H1 (cell line): ENCODE measurements at regions not wholly inside any gene's neighbourhood (a gene's known extent, or its start where the extent isn't known, plus 50 kb on each side); places are given as distances from the start of the nearest gene placed in this dataset.

ENCODE experiments used
- CTCF ChIA-PET: fragments of 300-600 bp; sonication (Branson Sonifier 250); formaldehyde crosslinking; loops from one replicate; lab custom pipeline; 2021; ENCODE audit not compliant: partially characterized antibody; lab: Charles Lee
- POLR2A ChIA-PET: fragments of 300-600 bp; sonication (Branson Sonifier 250); formaldehyde crosslinking; loops from one replicate; lab custom pipeline; 2021; ENCODE audit warnings: inconsistent platforms; ENCODE audit not compliant: partially characterized antibody; lab: Charles Lee
- DNase-seq, 2 experiments: peaks; one replicate each; pipeline versions ENCODE4 v3.0.0 to v3.0.0-alpha.2; 2010 to 2022; ENCODE audit warnings: low spot score in 2 of 2, low read depth in 1 of 2, mixed read lengths in 1 of 2
- FAIRE-seq: peaks from 2 replicates; lab custom pipeline; 2011; peaks lifted over from hg19 to GRCh38; lab: Jason Lieb, UNC
- H2AFZ ChIP-seq: 2 replicates; pipeline ENCODE4 v1.8.1; 2012; ENCODE audit warnings: low read length, inconsistent platforms
- H2AK5ac ChIP-seq: 2 replicates; pipeline ENCODE4 v1.6.1; 2013; ENCODE audit warnings: low read depth, low read length
- H2BK120ac ChIP-seq: replicated peaks from 2 replicates; pipeline ENCODE3; 2013; ENCODE audit warnings: low read depth, low read length, inconsistent platforms
- H2BK12ac ChIP-seq: 2 replicates; pipeline ENCODE4 v1.6.1; 2013; ENCODE audit warnings: low read depth, low read length
- H2BK15ac ChIP-seq: 2 replicates; pipeline ENCODE4 v1.6.1; 2013; ENCODE audit warnings: low read length
- H2BK20ac ChIP-seq: 2 replicates; pipeline ENCODE4 v1.6.1; 2013; ENCODE audit warnings: low read length
- H2BK5ac ChIP-seq: 2 replicates; pipeline ENCODE4 v1.6.1; 2013; ENCODE audit warnings: low read depth, low read length
- H3K14ac ChIP-seq: 2 replicates; pipeline ENCODE4 v1.6.1; 2013; ENCODE audit warnings: inconsistent platforms; ENCODE audit not compliant: insufficient read length
- H3K18ac ChIP-seq: 2 replicates; pipeline ENCODE4 v1.6.1; 2013; ENCODE audit warnings: low read length; ENCODE audit errors: extremely low read depth
- H3K23ac ChIP-seq: 2 replicates; pipeline ENCODE4 v1.6.1; 2013; ENCODE audit warnings: inconsistent platforms; ENCODE audit not compliant: insufficient read length
- H3K23me2 ChIP-seq: 2 replicates; pipeline ENCODE4 v1.6.1; 2013; ENCODE audit warnings: low read depth, low read length
- H3K27ac ChIP-seq: 2 replicates; pipeline ENCODE4 v1.6.1; 2011; ENCODE audit warnings: low read depth, low read length, inconsistent platforms
- H3K27me3 ChIP-seq, 4 experiments: replicated peaks in 1 of 4; 1 replicate in 1 of 4; 2 replicates in 3 of 4; pipeline versions ENCODE4 v1.6.1 to v1.8.1; 2011 to 2013; ENCODE audit warnings: low read length in 3 of 4, mild to moderate bottlenecking in 3 of 4, inconsistent platforms in 2 of 4, mixed read lengths in 2 of 4, moderate library complexity in 1 of 4; ENCODE audit not compliant: control insufficient read depth in 3 of 4, insufficient read depth in 3 of 4; ENCODE audit errors: extremely low read depth in 1 of 4
- H3K36me3 ChIP-seq, 4 experiments: 2 replicates each; pipeline versions ENCODE4 v1.6.1 to v1.8.1; 2011 to 2013; ENCODE audit warnings: mild to moderate bottlenecking in 4 of 4, low read length in 3 of 4, moderate library complexity in 2 of 4, control low read depth in 1 of 4, inconsistent platforms in 1 of 4; ENCODE audit not compliant: insufficient read depth in 4 of 4, control insufficient read depth in 2 of 4
- H3K4ac ChIP-seq: replicated peaks from 2 replicates; pipeline ENCODE3; 2013; ENCODE audit warnings: low read length, low read depth, mixed read lengths, inconsistent platforms; ENCODE audit not compliant: insufficient read length
- H3K4me1 ChIP-seq, 4 experiments: replicated peaks in 1 of 4; 1 replicate in 1 of 4; 2 replicates in 3 of 4; pipeline versions ENCODE4 v1.6.1 to v1.8.1; 2011 to 2013; ENCODE audit warnings: low read length in 3 of 4, inconsistent platforms in 2 of 4, mixed read lengths in 1 of 4; ENCODE audit not compliant: insufficient read depth in 4 of 4, control insufficient read depth in 3 of 4
- H3K4me2 ChIP-seq, 2 experiments: 2 replicates each; pipeline versions ENCODE4 v1.6.1 to v1.8.1; 2011 to 2013; ENCODE audit warnings: low read depth in 2 of 2, low read length in 2 of 2, control low read depth in 1 of 2, inconsistent platforms in 1 of 2, mild to moderate bottlenecking in 1 of 2; ENCODE audit not compliant: insufficient read depth in 1 of 2
- H3K4me3 ChIP-seq, 4 experiments: fragments of 200-600, 300-600 bp in 1 of 4; sonication (generic), shearing (Covaris generic), sonication (Bioruptor Twin) in 1 of 4; 2 replicates each; pipeline versions ENCODE4 v1.5.1 to v1.8.1; 2011 to 2016; ENCODE audit warnings: low read length in 4 of 4, low read depth in 3 of 4, control low read depth in 2 of 4, inconsistent platforms in 2 of 4, mild to moderate bottlenecking in 2 of 4, mixed read lengths in 1 of 4, moderate library complexity in 1 of 4; ENCODE audit not compliant: insufficient read depth in 2 of 4; ENCODE audit errors: extremely low read depth in 1 of 4
- H3K56ac ChIP-seq: replicated peaks from 2 replicates; pipeline ENCODE3; 2013; ENCODE audit warnings: low read depth, mild to moderate bottlenecking, mixed read lengths, low read length, inconsistent platforms; ENCODE audit not compliant: insufficient read length
- H3K79me1 ChIP-seq: 2 replicates; pipeline ENCODE4 v1.6.1; 2013; ENCODE audit warnings: low read depth, low read length, control low read depth
- H3K79me2 ChIP-seq, 2 experiments: 2 replicates each; pipeline versions ENCODE4 v1.6.1 to v1.8.1; 2012 to 2013; ENCODE audit warnings: low read length in 2 of 2, mild to moderate bottlenecking in 2 of 2, inconsistent platforms in 1 of 2; ENCODE audit not compliant: insufficient read depth in 2 of 2, control insufficient read depth in 1 of 2
- H3K9ac ChIP-seq, 4 experiments: replicated peaks in 1 of 4; 1 replicate in 1 of 4; 2 replicates in 3 of 4; pipeline versions ENCODE4 v1.6.1 to v1.8.1; 2011 to 2013; ENCODE audit warnings: low read depth in 3 of 4, low read length in 3 of 4, control low read depth in 2 of 4, mild to moderate bottlenecking in 2 of 4, moderate library complexity in 2 of 4, inconsistent platforms in 1 of 4; ENCODE audit errors: extremely low read depth in 1 of 4
- H3K9me3 ChIP-seq, 2 experiments: 2 replicates each; pipeline versions ENCODE4 v1.6.1 to v1.8.1; 2012 to 2013; ENCODE audit warnings: mild to moderate bottlenecking in 2 of 2, moderate library complexity in 2 of 2, control low read depth in 1 of 2, inconsistent platforms in 1 of 2, low read depth in 1 of 2, low read length in 1 of 2, mixed read lengths in 1 of 2; ENCODE audit not compliant: insufficient read depth in 2 of 2
- H4K20me1 ChIP-seq, 2 experiments: replicated peaks in 1 of 2; 2 replicates each; pipeline versions ENCODE3 to v1.8.1; 2011 to 2013; ENCODE audit warnings: inconsistent platforms in 2 of 2, low read length in 2 of 2, mild to moderate bottlenecking in 1 of 2; ENCODE audit not compliant: insufficient read depth in 2 of 2, control insufficient read depth in 1 of 2
- H4K5ac ChIP-seq: 2 replicates; pipeline ENCODE4 v1.6.1; 2013; ENCODE audit warnings: low read length, low read depth, mixed read lengths, inconsistent platforms; ENCODE audit not compliant: insufficient read length
- H4K8ac ChIP-seq: 2 replicates; pipeline ENCODE4 v1.8.0; 2013; ENCODE audit warnings: mild to moderate bottlenecking, moderate library complexity, low read length, inconsistent platforms; ENCODE audit not compliant: insufficient read depth; ENCODE audit errors: extremely low read depth
- H4K91ac ChIP-seq: replicated peaks from 2 replicates; pipeline ENCODE3; 2013; ENCODE audit warnings: low read length, mixed read lengths, inconsistent platforms; ENCODE audit not compliant: insufficient read length
- BACH1 ChIP-seq: IDR thresholded peaks from 2 replicates; pipeline ENCODE4 v1.6.1; 2012; ENCODE audit warnings: low read length, improper control_type of control experiment
- CEBPB ChIP-seq: IDR thresholded peaks from 2 replicates; pipeline ENCODE4 v1.6.1; 2012; ENCODE audit warnings: low read depth, low read length
- EGR1 ChIP-seq: IDR thresholded peaks from 2 replicates; pipeline ENCODE4 v1.6.1; 2011; ENCODE audit warnings: low read depth, low read length, borderline replicate concordance
- EZH2 ChIP-seq: fragments of 200-600 bp; sonication (generic); IDR thresholded peaks from 2 replicates; pipeline ENCODE4 v1.7.1; 2012; ENCODE audit warnings: low read depth, mild to moderate bottlenecking, moderate library complexity, low read length, inconsistent platforms; ENCODE audit not compliant: severe bottlenecking
- GABPA ChIP-seq: IDR thresholded peaks from 2 replicates; pipeline ENCODE4 v1.6.1; 2011; ENCODE audit warnings: mild to moderate bottlenecking, low read length, moderate library complexity, borderline replicate concordance; ENCODE audit not compliant: insufficient read depth
- HDAC2 ChIP-seq, 2 experiments: fragments of 300-600 bp in 1 of 2; sonication (generic) in 1 of 2; IDR thresholded peaks; 2 replicates each; pipeline ENCODE4 v1.6.1; 2011 to 2012; ENCODE audit warnings: low read depth in 2 of 2, low read length in 2 of 2, mild to moderate bottlenecking in 2 of 2, moderate library complexity in 2 of 2, borderline replicate concordance in 1 of 2, inconsistent platforms in 1 of 2
- NRF1 ChIP-seq: IDR thresholded peaks from 2 replicates; pipeline ENCODE4 v1.6.1; 2011; ENCODE audit warnings: mild to moderate bottlenecking, low read depth, low read length, improper control_type of control experiment
- RFX5 ChIP-seq: IDR thresholded peaks from 2 replicates; pipeline ENCODE4 v1.6.1; 2011; ENCODE audit warnings: low read depth, low read length, improper control_type of control experiment, borderline replicate concordance
- RNF2 ChIP-seq: fragments of 200-900, 300-1000 bp; sonication (generic); IDR thresholded peaks from 2 replicates; pipeline ENCODE4 v1.7.1; 2016; ENCODE audit warnings: borderline replicate concordance, low read depth, mild to moderate bottlenecking, antibody characterized with exemption, low read length; ENCODE audit not compliant: poor library complexity, severe bottlenecking; ENCODE audit errors: missing control alignments
- SIRT6 ChIP-seq: IDR thresholded peaks from one replicate; pipeline ENCODE4 v1.7.1; 2012; ENCODE audit warnings: low read length, inconsistent platforms
- SRF ChIP-seq: IDR thresholded peaks from 2 replicates; pipeline ENCODE4 v1.6.1; 2011; ENCODE audit warnings: mild to moderate bottlenecking, low read depth, low read length, moderate library complexity
- WGBS, 2 experiments: shearing (Covaris generic) in 1 of 2; methylation state at CpG; one replicate each; pipeline versions ENCODE4 v1.1.6 to v1.1.7; 2013 to 2015; ENCODE audit warnings: low lambda C conversion rate in 2 of 2, mixed read lengths in 2 of 2, inconsistent platforms in 1 of 2, low coverage in 1 of 2, missing lambda C conversion rate in 1 of 2; ENCODE audit not compliant: insufficient replicate concordance in 2 of 2, insufficient coverage in 1 of 2, insufficient read length in 1 of 2; ENCODE audit errors: extremely low coverage in 1 of 2, missing lambda C conversion rate in 1 of 2; 5-methylcytosine and 5-hydroxymethylcytosine counted together
- TF ChIP-seq, protein P1 (sequence below): IDR thresholded peaks from 2 replicates; pipeline ENCODE4 v1.6.1; 2012; ENCODE audit warnings: inconsistent platforms

DNA sequence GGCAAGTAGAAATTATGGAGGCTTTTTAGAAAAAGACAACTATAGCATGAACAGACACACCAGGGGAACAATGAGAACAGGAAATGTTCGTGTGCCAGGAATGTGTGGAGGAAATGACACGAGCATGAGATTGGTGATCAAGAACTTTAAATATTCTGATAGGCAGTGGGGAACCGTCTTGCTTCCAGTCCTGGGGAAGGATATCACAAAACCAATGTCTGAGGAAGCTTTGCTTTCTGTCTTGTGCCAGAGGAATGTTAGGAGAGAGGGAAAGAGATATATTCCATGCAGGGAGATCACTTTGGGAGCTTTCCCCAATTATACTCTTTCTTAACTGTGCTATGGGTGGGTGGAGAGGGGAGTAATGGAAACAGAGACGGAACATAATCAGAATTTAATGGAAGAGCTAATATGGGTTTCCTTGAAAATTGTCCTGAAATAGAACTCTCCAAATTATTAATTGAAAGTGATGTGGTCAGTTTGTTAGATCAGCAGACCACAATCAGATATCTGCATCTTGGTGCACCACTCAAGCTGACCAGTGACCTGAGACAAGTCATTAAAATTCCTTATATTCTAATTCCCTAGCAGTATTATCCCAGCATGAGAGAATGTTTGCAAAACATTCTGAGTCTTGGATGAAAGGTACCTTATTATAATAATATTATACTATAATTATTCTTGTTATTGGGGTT, 178.2 kb downstream of the SOX4 start:
- Histone ChIP-seq H3K9ac (no peak overlapping the region), H2AK5ac (no peak overlapping the region), H2BK120ac (no peak overlapping the region), H3K9me3 (no peaks in the 10 kb centered on the region), H3K4me1 (peaks cover 10 to 30% (median 27%) of the 10 kb centered on the region in 4 experiments), H4K8ac (no peak overlapping the region), H3K56ac (no peak overlapping the region), H4K20me1 (peaks cover 4 to 6% of the 10 kb centered on the region in 2 experiments), H3K79me2 (peaks cover 3 to 82% of the 10 kb centered on the region in 2 experiments; a peak in 3 of 4 replicates), H2BK20ac (no peak overlapping the region), H3K27ac (peak overlapping the region; percentile 22; the same call in 1 of the 2 replicates), H3K27me3 (no peaks in the 10 kb centered on the region), H2BK5ac (peak overlapping the region; percentile 62; the same call in 1 of the 2 replicates), H2AFZ (no peak overlapping the region), H3K79me1 (peaks cover 11% of the 10 kb centered on the region), H3K23ac (no peak overlapping the region), H3K23me2 (no peaks in the 10 kb centered on the region; the same call in 1 of the 2 replicates), H3K36me3 (no peaks in the 10 kb centered on the region; a peak in 1 of 8 replicates), H2BK15ac (peak overlapping the region; percentile 22; the same call in 1 of the 2 replicates), H4K91ac (no peak overlapping the region), H2BK12ac (no peak overlapping the region), H4K5ac (no peak overlapping the region), H3K18ac (no peak overlapping the region; the same call in 1 of the 2 replicates), H3K4ac (no peak overlapping the region), H3K4me3 (no peak overlapping the region), H3K4me2 (peak overlapping the region; percentile 8 to 14; a peak in 1 of 4 replicates), H3K14ac (no peak overlapping the region)
- DNase-seq (no peak), FAIRE-seq (no peak)
- ChIA-PET CTCF (no interaction called here), POLR2A (interaction anchor here (0.7 to 1.4 kb wide), 3 partner anchors 11 to 178 kb away, joined by 3 to 4 read pairs (median 3); partner anchors contain the start of gene SOX4)
- WGBS, 2 experiments, result 60% methylated on average over 4 of the region's 4 CpGs; no CpG with 5 or more reads in 1 of the 2 experiments
- no peak for TF ChIP-seq SIRT6
- no peak for TF ChIP-seq NRF1
- TF ChIP-seq BACH1, result no peak
- no peak for TF ChIP-seq EZH2
- TF ChIP-seq RNF2, result no peak
- no peak for TF ChIP-seq RFX5
- TF ChIP-seq, protein P1, sequence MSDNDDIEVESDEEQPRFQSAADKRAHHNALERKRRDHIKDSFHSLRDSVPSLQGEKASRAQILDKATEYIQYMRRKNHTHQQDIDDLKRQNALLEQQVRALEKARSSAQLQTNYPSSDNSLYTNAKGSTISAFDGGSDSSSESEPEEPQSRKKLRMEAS, result no peak
- TF ChIP-seq EGR1, result no peak
- TF ChIP-seq SRF, result no peak
- TF ChIP-seq GABPA, result no peak
- TF ChIP-seq HDAC2 (IDR thresholded peaks at IDR 0.05; ENCODE audit: borderline replicate concordance in 1 of 2, low read depth in 2 of 2, low read length in 2 of 2), result no peak
- no peak for TF ChIP-seq CEBPB
